ENCODE measurements at regions not wholly inside any gene's neighbourhood (a gene's known extent, or its start where the extent isn't known, plus 50 kb on each side); places are given as distances from the start of the nearest gene placed in this dataset.
"Not testable (repeated sequence)": the region's sequence is repeated elsewhere in the genome, so short reads cannot be mapped to it uniquely, and the experiment has no call there.

DNA sequence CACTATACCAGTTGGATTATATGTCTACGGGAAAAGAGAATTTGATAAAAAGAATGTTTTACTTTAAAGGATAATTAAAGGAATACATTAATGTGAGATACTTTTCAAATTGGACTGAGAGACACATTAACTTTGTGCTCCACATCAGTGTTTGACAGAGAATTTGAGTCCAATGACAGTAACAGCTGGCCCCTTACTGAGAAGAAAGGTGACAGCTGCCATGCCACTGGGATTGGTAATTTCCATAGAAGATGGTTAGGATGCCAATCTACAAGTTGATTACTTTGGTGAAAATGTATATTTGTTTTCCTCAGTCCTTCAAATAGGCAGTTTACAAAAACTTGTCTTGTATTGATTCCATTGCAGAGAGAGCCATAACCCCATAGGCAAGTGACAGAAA lies 578.4 kb downstream of the SLCO4C1 start:
- no peaks in the 10 kb centered on the region for H4K20me1 ChIP-seq (ENCODE audit: insufficient read depth)
- TF ChIP-seq, protein P1, sequence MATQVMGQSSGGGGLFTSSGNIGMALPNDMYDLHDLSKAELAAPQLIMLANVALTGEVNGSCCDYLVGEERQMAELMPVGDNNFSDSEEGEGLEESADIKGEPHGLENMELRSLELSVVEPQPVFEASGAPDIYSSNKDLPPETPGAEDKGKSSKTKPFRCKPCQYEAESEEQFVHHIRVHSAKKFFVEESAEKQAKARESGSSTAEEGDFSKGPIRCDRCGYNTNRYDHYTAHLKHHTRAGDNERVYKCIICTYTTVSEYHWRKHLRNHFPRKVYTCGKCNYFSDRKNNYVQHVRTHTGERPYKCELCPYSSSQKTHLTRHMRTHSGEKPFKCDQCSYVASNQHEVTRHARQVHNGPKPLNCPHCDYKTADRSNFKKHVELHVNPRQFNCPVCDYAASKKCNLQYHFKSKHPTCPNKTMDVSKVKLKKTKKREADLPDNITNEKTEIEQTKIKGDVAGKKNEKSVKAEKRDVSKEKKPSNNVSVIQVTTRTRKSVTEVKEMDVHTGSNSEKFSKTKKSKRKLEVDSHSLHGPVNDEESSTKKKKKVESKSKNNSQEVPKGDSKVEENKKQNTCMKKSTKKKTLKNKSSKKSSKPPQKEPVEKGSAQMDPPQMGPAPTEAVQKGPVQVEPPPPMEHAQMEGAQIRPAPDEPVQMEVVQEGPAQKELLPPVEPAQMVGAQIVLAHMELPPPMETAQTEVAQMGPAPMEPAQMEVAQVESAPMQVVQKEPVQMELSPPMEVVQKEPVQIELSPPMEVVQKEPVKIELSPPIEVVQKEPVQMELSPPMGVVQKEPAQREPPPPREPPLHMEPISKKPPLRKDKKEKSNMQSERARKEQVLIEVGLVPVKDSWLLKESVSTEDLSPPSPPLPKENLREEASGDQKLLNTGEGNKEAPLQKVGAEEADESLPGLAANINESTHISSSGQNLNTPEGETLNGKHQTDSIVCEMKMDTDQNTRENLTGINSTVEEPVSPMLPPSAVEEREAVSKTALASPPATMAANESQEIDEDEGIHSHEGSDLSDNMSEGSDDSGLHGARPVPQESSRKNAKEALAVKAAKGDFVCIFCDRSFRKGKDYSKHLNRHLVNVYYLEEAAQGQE (IDR thresholded peaks at IDR 0.05; ENCODE audit: borderline replicate concordance): no peak
- TF ChIP-seq EP300 (conservative IDR thresholded peaks at IDR 0.05; ENCODE audit: poor library complexity, severe bottlenecking): peak; percentile 70
- no peak overlapping the region for H3K4me2 ChIP-seq (ENCODE audit: low read length)
- H3K9me3 ChIP-seq (ENCODE audit: low read length): no peaks in the 10 kb centered on the region
- no peak overlapping the region for H3K9ac ChIP-seq (ENCODE audit: low read length)
- no peaks in the 10 kb centered on the region for H3K79me2 ChIP-seq (replicated peaks; ENCODE audit: insufficient read depth, low read length)
- no peaks in the 10 kb centered on the region for H3F3A ChIP-seq (ENCODE audit: insufficient read depth, low read length, poor library complexity, severe bottlenecking)
- H3K27ac ChIP-seq (ENCODE audit: low read length): no peak overlapping the region
- no peak overlapping the region for H3K4me3 ChIP-seq (ENCODE audit: low read length)
- H2AFZ ChIP-seq (ENCODE audit: low read depth, low read length): no peak overlapping the region
- no peaks in the 10 kb centered on the region for H3K27me3 ChIP-seq (ENCODE audit: insufficient read depth, low read depth, low read length)
- no peaks in the 10 kb centered on the region for H3K9me2 ChIP-seq (ENCODE audit: insufficient read depth, low read length)
- no peaks in the 10 kb centered on the region for H3K36me3 ChIP-seq (ENCODE audit: insufficient read depth, low read length)

DNA sequence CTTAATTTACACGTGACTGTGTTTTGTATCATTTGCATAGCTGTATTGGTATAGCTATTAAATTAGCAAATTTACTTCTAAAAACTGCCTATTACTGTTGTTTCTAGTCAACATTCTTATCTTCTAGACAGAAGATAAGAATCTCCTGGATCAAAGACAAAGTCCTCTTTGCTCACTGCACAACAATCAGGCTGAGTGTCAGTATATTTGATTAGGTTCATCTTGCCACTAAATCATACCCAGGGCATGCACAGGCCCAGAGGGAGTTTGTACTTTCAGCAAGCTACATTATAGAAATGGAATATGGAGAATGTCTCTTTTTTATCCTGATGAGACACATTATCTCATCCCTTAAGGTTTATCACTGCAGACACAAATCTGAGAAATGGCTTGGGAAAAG lies 579.1 kb downstream of the SLCO4C1 start:
- H3K79me2 ChIP-seq (replicated peaks; ENCODE audit: insufficient read depth, low read length): no peaks in the 10 kb centered on the region
- H3K27ac ChIP-seq (ENCODE audit: low read length): no peak overlapping the region
- H2AFZ ChIP-seq (ENCODE audit: low read depth, low read length): no peak overlapping the region
- TF ChIP-seq EZH2 (IDR thresholded peaks at IDR 0.05; ENCODE audit: borderline replicate concordance, insufficient read depth, low read length, poor library complexity, severe bottlenecking) (no peak), EP300 (conservative IDR thresholded peaks at IDR 0.05; ENCODE audit: poor library complexity, severe bottlenecking) (no peak), TAF1 (IDR thresholded peaks at IDR 0.05; ENCODE audit: low read depth) (no peak), RAD21 (conservative IDR thresholded peaks at IDR 0.05) (no peak), SMC3 (conservative IDR thresholded peaks at IDR 0.05; ENCODE audit: poor library complexity) (no peak), POLR2AphosphoS5 (IDR thresholded peaks at IDR 0.05) (no peak), MXI1 (conservative IDR thresholded peaks at IDR 0.05; ENCODE audit: poor library complexity, severe bottlenecking) (no peak)
- TF ChIP-seq, protein P1 (IDR thresholded peaks at IDR 0.05; ENCODE audit: borderline replicate concordance): no peak
- TF ChIP-seq, protein P2, sequence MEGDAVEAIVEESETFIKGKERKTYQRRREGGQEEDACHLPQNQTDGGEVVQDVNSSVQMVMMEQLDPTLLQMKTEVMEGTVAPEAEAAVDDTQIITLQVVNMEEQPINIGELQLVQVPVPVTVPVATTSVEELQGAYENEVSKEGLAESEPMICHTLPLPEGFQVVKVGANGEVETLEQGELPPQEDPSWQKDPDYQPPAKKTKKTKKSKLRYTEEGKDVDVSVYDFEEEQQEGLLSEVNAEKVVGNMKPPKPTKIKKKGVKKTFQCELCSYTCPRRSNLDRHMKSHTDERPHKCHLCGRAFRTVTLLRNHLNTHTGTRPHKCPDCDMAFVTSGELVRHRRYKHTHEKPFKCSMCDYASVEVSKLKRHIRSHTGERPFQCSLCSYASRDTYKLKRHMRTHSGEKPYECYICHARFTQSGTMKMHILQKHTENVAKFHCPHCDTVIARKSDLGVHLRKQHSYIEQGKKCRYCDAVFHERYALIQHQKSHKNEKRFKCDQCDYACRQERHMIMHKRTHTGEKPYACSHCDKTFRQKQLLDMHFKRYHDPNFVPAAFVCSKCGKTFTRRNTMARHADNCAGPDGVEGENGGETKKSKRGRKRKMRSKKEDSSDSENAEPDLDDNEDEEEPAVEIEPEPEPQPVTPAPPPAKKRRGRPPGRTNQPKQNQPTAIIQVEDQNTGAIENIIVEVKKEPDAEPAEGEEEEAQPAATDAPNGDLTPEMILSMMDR (IDR thresholded peaks at IDR 0.05; ENCODE audit: poor library complexity, severe bottlenecking): no peak
- H3K9ac ChIP-seq (ENCODE audit: low read length): no peak overlapping the region
- no peaks in the 10 kb centered on the region for H3K9me2 ChIP-seq (ENCODE audit: insufficient read depth, low read length)
- no peaks in the 10 kb centered on the region for H3K36me3 ChIP-seq (ENCODE audit: insufficient read depth, low read length)
- no peaks in the 10 kb centered on the region for H3F3A ChIP-seq (ENCODE audit: insufficient read depth, low read length, poor library complexity, severe bottlenecking)
- no peak overlapping the region for H3K4me2 ChIP-seq (ENCODE audit: low read length)
- H3K4me3 ChIP-seq (ENCODE audit: low read length): no peak overlapping the region
- H3K27me3 ChIP-seq (ENCODE audit: insufficient read depth, low read depth, low read length): no peaks in the 10 kb centered on the region
- H3K9me3 ChIP-seq (ENCODE audit: low read length): no peaks in the 10 kb centered on the region
- no peaks in the 10 kb centered on the region for H4K20me1 ChIP-seq (ENCODE audit: insufficient read depth)

DNA sequence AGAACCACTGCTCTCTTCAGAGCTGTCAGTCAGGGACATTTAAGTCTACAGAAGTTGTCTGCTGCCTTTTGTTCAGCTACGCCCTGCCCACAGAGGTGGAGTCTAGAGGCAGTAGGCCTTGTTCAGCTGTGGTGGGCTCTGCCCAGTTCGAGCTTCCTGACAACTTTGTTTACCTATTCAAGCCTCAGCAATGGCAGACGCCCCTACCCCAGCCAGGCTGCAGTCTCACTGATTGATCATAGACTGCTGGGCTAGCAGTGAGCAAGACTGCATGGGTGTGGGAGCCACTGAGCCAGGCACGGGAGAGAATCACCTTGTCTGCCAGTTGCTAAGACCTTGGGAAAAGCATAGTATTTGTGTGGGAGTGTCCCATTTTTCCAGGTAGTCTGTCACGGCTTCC lies 580.3 kb downstream of the SLCO4C1 start:
- H3K9me2 ChIP-seq (ENCODE audit: insufficient read depth, low read length); H3K27me3 ChIP-seq (ENCODE audit: insufficient read depth, low read depth, low read length); H3K9me3 ChIP-seq (ENCODE audit: low read length); H3F3A ChIP-seq (ENCODE audit: insufficient read depth, low read length, poor library complexity, severe bottlenecking); H3K79me2 ChIP-seq (replicated peaks; ENCODE audit: insufficient read depth, low read length); H3K9ac ChIP-seq (ENCODE audit: low read length); H3K4me2 ChIP-seq (ENCODE audit: low read length); H3K27ac ChIP-seq (ENCODE audit: low read length); H3K36me3 ChIP-seq (ENCODE audit: insufficient read depth, low read length); H2AFZ ChIP-seq (ENCODE audit: low read depth, low read length); H3K4me3 ChIP-seq (ENCODE audit: low read length); H4K20me1 ChIP-seq (ENCODE audit: insufficient read depth): not testable (repeated sequence)
